ENCODE measurements at regions not wholly inside any gene's neighbourhood (a gene's known extent, or its start where the extent isn't known, plus 50 kb on each side); places are given as distances from the start of the nearest gene placed in this dataset.
A peak's percentile ranks its signal among the peaks of the same experiment; 100 is the strongest.
"Not testable (repeated sequence)": the region's sequence is repeated elsewhere in the genome, so short reads cannot be mapped to it uniquely, and the experiment has no call there.

DNA sequence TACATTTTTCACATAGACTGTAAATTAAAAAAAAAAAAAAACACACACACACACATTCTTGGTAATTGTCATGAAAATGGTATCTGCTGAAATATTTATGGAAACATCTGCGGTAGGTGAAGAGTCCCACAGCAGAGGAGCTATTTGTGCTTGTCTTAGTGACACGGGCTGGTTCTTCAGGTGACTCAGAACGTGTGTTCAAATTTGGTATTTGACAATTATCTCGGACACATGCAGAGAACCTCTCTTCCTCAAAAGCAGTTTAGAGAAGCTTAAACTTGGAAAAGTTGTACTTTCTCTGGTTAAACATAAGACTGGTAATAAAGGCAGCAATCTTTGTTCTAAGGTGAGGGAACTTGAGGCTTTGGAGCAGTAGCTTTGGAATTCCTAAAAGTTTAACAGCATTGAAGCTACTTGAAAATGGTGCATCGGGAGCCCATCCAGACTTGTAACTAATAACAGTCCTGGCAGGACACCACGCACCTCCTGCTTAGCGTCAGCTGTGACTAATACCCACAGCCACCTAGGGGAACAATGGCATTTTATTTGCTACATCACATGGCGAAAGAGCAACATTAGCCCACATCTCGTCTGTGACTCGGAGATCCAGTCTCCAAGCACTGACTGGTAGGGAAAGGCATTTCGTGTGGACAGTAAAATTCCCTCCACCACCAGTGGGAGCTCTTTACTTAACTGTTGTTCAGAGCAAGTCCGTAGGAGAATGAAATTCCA is 1505.1 kb upstream of the SLC10A2 start:
- peak; percentile 58 for DNase-seq

DNA sequence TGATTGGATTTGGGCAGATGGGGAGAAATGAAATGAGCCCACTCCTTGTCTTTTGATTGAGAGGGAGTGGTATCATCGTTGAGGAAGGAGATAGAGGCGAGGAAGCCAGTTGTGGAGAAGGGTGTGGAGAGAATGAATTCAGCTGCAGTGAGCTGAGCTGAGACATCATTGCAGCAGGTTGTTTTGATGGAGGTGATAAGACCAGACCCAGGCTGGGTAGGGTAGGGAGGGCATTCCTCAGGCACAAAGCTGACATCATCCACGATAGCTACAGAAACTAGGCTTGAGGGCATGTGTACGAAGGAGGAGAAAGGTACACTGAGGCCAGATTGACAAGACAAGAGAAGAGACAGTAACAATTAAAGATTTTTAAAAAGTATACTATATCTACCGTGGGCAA is 1500.9 kb upstream of the SLC10A2 start:
- DNase-seq: no peak

DNA sequence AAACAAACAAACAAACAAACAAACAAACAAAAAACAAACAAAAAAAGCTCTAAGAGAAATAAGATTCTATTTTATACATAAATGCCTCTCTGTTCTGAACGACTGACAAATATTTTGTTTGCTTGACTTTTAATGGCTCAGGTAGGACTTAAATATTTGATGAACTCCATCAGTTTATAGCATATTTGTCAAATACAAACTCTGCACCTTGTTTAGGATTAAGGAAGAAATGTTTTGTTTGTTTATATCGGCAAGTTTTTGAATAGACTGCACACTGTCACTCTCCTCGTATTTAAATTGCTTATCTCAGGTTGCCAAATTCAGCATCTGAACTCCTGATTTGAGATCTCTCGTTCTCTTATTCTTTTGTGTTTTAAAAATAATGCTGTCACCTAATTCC is 1499.7 kb upstream of the SLC10A2 start:
- no peak for DNase-seq

DNA sequence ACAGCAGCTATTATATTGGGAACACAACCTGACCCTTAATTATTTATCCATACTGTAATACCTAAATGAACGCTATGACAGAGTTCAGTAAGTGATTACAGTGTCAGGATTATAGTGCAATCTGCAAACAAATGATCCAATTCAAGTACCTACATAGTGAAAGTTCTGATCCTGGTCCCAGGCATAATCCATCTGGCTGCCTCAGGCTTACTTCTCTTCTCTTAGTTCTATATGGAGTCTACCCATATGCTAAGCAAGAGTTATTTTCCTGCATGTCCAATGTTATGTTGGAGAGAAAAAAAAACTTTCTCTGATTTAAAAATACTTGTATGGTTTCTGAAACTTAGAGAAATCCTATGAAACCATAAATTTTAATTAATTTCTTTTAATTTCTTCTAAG is 1487.7 kb upstream of the SLC10A2 start:
- DNase-seq: no peak

DNA sequence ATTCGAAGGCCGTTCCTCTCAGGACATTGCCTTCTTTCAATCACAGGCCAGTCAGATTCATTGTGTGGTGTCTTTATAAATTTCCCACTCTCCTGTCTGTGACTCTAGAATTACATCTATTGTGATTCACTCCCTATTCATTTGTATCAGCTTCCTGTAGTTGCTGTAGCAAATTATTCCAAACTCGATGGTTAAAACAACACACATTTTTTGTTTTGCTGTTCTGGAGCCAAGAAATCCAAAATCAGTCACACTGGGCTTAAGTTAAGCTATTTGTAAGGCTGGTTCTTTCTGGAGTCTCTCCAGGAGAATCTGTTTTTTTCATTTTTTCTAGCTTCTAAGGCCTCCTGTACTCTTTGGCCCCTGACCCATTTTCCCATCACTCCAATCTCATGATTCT is 1487.0 kb upstream of the SLC10A2 start:
- DNase-seq: no peak

DNA sequence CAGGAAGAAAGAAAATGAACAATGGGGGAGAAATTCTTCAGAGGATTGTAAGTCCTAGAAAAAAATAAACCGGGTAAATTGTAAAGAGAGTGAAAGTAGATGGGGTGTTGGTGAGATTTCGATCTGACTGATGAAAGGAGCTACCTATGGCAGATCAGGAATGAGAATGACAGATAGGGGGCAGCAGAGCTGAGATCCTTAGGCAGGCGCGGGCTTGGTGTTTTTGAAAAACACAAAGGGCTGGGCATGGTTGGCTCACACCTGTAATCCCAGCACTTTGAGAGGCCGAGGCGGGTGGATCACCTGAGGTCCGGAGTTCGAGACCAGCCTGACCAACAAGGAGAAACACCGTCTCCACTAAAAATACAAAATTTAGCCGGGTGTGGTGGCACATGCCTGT is 1468.6 kb upstream of the SLC10A2 start:
- no peak for DNase-seq

DNA sequence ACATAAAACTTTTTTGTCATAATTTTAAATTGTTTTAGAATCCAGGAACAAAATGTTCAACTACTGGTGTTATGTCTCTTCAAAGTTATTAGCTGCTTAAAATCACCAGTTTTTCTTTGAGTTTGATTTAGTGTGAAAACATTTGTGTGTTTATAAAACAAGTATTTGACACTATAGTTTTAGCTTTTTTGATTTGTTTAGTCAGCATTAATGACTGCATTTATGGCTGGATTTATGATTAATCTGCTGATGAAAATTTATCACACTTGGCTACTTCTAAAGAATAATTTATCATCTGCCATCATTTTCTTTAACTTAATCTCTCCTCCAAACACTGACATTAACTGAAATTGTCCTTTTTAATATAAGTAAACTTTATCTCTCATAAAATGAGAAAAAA is 1465.9 kb upstream of the SLC10A2 start:
- DNase-seq: no peak

DNA sequence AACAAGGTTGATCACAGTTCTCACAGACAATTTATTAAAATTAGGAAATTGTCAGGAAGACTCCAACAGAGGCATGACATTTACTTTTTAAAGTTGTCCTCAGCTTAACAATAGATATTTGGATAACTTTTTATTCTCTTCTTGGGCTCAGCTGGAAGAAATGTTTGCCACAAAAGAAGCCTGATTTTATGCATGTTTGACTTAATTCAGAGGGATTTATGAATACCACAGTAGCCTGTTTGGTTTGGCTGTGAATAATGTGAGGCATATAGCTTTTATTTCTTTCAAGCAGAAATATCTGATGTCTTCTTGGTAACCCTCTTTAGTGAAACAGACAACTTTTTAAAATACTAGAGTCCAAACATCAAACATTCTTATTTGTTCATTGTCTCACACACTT is 1464.5 kb upstream of the SLC10A2 start:
- DNase-seq: no peak

DNA sequence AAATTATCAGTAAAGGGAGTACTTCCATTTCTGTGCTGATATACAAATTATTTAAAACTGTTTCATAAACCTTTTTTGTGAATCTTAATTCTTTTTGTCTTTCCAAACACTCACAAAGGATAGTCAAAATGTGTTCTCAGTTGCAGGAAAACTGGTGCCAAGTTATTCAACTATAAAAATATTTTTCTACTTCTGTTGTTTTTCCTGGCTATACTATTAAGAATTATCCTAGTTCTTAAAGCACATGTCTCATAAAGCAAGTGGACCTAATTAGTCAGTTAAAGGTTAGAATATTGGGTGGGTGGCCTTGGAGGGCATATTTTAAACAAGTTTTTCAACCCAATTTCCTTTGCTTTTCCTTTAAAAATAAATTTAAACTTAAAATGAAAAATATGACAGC is 1460.3 kb upstream of the SLC10A2 start:
- DNase-seq: no peak

DNA sequence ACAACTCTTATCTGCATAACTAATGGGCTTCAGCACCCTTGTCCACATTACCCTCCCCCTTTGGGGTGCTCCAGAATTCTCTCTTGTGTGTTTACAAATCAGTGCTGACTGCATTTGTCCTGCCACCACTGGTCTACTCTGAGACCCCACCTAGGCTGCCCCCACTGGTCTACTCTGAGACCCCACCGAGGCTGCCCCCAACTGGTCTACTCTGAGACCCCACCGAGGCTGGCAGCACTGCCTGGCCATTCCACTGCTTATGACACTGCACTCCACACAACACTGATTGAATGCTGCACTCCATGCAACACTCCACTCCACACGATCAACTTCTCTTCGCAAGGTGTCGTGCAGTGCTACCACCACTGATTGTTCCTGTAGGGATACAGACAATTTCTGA is 1459.2 kb upstream of the SLC10A2 start:
- no peak for DNase-seq

DNA sequence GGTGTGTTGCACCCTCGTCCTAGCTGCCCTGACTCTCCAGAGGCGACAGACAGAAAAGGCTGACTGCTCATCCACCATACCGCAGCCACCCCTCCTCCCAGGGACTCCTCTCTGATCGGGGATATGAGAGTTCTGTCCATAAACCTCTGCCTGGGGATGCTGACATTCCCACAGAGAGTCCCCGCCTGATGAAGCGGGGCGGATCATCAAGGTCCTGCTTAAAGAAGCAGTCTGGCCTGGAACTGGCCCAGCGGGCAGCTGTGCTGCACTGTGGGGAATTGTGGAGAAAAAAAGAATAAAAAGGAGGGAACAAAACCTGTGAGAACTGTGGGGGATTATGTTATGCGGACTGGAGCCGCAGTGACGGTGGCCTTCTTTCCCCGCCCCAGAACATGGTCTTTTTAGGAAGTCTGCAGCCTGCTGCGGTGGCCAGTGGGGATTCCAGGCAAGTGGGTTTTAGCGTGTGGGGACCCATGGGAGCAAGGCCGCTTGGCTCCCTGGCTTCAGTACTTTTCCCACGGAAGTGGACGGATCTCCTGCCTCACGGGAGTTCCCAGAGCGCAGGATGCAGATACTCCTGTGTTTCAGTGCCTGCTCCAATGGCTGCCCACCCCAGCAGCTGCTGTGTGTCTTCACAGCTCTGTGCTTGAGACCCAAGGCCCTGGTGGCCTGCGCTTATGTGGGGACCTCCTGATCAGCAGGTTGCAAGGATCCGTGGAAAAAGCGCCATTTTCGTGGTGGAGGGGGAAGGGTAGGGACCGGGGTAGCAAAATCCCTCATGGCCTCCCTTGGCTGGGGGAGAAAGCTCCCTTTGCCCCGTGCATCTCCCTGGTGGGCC is 1456.2 kb upstream of the SLC10A2 start:
- DNase-seq: no peak

DNA sequence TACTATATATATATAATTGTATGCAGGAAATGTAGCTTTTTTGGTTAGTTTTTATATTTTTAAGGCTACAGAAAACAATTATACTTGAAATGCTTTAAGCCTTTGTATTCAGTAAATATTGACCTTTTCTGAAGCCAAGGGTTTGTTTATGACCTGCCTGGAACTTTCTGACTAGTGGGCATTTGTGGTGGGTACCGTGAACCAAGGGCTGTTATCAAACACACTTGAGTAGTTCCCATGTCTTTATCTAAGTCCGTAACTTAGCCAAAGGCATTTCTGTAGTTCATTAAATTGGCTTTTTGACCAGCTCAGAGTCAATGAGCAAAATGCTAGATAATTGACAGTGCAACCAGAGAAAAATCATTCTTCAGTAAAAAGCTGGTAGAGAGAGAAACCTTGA is 1444.2 kb upstream of the SLC10A2 start:
- DNase-seq: no peak

DNA sequence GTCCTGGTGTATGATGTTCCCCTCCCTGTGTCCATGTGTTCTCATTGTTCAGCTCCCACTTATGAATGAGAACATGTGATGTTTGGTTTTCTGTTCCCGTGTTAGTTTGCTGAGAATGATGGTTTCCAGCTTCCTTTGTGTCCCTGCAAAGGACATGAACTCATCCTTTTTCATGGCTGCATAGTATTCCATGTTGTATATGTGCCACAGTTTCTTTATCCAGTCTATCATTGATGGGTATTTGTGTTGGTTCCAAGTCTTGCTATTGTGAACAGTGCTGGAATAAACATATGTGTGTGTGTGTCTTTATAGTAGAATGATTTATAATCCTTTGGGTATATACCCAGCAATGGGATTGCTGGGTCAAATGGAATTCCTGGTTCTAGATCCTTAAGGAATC is 1427.3 kb upstream of the SLC10A2 start:
- not testable (repeated sequence) for DNase-seq

DNA sequence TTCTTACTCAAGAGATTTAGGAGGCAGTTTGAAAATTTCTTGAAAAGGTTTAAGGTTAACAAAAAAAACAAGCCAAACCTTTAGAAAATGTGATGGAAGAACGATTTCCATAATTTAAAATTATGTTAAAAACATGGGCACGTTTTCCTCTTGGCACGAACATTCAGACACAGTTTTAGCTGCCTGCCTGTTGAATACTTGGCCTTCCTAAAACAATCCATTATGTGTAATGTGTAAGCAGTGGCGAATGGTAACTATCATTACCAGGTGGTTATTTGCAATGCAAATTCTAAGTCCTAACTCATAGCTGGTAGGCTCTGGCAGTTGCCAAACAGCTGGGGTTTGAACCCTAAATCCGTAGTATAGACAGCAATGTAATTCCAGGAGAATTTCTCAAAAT is 1425.7 kb upstream of the SLC10A2 start:
- DNase-seq: no peak

DNA sequence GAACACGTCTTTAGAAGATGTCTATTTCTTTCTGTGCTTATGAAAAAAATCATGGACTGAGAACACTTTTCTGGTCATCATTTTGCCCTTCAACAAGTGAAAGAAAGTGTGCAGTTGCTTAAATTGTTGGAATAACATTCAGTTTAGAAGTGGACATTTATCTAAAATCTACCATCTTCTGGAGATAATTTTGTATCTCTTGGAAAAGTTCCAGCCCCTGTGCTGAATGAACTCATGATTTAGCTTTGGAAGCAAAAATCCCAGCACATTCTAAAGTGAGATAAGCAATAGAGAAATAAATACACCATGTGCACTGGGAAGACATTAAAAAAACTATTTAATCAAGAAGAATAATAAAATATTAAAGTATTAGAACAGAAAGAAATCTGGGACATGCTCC is 1420.8 kb upstream of the SLC10A2 start:
- no peak for DNase-seq

DNA sequence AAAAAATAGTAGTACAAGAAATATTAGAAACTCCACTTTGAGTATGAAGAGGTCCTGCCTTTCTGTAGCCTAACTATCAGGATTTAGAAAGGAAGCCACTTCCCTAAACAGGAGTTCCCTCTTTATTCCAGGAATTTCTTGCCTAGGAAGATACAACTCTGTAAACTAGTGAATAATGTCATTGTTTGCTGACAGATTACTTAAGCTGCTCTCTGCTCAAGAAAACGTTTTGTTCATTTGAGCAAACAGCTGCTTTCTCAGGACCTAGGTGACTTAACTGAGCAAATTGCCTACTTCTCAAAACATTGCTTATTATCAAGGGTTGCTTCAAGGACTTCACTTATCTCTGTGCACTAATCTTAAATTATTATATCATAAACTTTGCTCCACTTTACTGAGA is 1419.4 kb upstream of the SLC10A2 start:
- DNase-seq: no peak

DNA sequence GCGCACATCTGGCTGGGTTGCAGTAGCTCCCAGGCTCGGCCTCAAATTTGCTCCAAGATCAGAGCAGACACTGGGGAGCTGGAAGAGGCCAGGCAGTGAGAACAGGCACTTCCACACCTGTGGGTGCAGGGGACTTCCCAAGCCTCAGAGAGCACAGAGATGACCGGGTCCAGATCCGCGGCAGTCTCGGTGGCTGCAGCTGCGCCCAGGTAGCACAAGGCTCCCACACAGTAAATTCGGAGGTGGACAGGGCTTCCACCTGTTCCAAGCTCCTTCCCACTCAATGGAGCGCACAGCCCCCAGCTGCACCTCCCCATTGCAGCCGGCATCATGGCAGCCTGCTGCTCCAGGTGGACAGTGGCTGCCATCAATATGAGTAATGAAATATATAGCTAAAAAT is 1417.4 kb upstream of the SLC10A2 start:
- no peak for DNase-seq

DNA sequence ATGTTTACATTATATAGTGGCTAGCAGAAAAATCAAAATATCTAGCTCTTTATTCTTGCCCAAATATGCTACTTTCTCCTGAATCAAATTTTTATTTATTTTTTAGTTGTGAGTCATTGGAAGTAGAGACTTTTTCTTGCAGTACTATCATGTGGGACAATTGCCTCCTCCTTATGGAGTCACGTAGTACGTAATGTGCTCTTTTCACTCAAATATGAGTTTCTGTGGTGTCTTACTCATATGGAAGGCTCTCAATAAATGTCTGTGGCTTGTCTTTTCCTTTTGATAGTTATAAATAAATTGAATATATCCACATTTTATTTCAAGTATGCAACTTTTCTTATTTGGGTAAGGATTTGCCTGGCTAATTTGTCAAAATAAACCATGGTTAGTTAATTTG is 1411.0 kb upstream of the SLC10A2 start:
- no peak for DNase-seq

DNA sequence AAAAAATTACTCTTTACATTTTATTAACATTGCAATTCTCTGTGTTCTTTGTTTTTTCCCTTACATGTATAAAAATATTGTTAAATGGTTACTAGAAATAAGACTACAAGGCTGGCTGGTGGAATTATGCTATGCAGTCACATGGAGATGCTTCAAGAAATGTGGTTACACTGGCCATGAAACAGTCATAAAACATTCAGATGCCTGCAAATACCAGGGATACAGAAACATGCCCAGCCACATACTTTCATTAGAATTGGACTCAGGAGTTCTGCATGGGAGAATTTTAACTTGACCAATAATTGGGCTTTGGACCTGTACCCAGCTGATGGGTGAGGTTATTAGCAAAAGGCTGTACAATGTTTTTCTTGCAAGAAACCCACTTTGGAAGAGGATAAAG is 1407.7 kb upstream of the SLC10A2 start:
- no peak for DNase-seq

DNA sequence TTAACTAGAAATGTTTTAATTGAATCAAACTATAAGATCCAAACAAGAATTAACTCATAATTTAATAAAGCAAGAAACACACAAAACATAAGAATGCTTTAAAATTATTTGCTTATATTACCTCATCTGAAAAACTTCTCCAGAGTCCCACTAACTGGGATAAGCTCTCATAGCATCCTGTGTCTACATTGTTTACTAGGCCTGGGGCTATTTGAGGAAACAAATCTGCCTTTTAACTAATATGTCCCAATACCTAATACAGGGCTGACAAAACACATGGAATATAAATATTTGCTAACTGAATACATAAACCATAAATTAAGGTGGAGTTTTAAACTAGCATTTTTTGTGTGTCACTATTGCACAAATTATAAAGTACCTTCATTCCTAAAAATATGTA is 1399.8 kb upstream of the SLC10A2 start:
- no peak for DNase-seq

DNA sequence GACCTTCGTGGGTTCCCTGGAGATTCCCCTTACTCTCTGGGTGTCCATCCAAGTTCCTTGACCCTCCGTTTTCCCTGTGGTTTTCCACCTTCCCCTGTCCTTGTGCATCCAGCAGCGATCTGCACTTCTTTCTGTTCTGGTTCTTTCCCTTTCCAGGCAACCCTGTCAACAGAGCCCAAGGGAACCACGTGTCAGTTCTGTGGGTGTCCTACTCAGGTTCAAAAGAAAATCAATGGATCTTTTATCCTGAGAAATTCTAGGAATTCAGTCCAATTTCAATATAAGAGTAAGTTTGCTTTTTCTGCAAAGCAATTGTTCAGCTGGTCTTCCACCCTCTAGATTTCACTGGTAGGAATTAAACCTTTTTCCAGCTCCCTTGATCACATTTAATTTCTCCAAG is 1394.8 kb upstream of the SLC10A2 start:
- DNase-seq: no peak

DNA sequence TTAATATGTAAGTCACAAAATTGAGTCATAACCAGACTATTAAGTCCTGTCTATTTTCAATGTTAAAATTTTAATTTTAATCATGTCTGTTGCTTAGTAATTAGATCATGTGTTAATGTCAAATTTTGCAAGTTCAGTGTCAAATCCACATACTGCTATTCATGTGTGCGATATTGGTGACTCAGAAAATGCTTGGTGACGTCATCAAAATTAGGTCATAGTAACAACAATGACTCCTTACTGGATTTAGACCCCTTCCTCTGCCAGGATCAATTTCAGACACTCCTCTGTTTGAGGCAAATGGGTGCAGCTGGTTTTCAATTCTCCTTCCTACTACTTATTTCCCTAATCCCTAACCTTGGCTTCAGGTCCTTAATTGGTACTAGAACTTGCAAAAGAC is 1394.3 kb upstream of the SLC10A2 start:
- no peak for DNase-seq

DNA sequence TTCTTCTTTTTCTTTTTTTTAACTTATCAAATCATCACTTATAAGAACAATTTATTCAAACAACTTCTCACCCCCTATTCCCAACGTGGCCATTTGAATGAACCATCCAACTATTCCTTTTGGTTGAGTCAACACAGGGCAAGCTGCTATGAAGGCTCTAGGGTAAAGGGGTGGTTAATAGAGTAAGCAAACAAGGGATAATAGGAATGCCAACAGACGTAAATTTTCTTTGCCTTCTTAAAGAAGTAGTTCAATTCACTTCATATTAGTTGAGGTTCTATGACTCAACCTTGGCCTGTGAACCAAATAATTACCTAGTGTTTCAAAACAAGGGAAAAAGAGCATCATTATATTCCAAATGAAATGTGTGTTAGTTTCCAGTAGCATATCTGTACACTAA is 1383.8 kb upstream of the SLC10A2 start:
- no peak for DNase-seq

DNA sequence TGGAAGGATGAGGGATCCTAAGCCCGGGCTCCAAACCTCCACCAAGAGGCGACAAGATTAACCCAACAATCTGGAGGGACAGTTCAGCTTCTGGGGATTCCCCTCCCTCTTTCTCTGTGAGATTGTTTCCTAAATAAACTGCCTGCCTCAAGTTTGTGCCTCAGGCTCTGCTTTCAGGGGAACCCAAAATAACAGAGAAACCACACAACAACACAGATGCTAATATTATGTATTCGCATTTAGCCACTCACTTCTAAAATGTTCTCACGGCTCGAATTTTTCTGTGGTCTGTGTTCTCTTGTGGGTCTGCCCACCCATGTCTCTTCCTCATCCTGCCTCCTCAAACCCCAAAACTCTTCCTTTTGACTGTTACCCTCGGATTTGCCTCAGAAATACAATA is 1381.1 kb upstream of the SLC10A2 start:
- no peak for DNase-seq

DNA sequence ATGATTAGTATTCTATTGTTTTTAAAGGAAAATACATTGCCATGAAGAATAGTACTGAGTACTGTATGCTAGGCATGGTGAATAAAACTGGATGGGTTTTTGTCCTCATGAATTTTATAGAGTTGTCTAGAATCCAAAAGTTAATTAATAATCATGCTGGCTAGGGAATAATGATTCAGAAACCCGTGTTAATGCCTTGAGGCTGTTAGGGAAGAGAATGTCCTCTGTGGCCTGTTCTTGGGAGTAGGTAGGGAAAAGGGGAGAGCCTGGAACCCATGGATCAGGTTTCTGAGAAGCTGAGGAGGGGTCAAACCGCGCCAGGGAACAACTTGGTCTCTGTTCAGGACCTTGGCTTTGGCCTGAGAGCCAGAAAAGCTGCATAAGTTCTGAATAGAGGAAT is 1376.3 kb upstream of the SLC10A2 start:
- DNase-seq: no peak

Measured in NCI-H1105 (cell line).